Gastrocnemius medialis (tissue), 4 donors: ENCODE measurements at regions not wholly inside any gene's neighbourhood (a gene's known extent, or its start where the extent isn't known, plus 50 kb on each side); places are given as distances from the start of the nearest gene placed in this dataset.

Experiments used
- ATAC-seq, 2 donors: fragments of 150-250 bp; one replicate each; pipeline ENCODE4 v1.9.1; 2016
- DNase-seq, 2 donors: peaks; one replicate each; pipeline ENCODE4 v3.0.0-alpha.2; 2019
- H3K27ac ChIP-seq, 4 donors: fragments of 200-600 bp; sonication (generic); 1 replicate in 1 of 4; 2 replicates in 3 of 4; pipeline ENCODE4 v1.5.1; 2016 to 2018; ENCODE audit warnings: mild to moderate bottlenecking in 2 of 4, moderate library complexity in 1 of 4
- H3K27me3 ChIP-seq, 3 donors: fragments of 200-600 bp; sonication (generic) in 2 of 3; 1 replicate in 1 of 3; 2 replicates in 2 of 3; pipeline versions ENCODE4 v1.5.1 to v1.6.0; 2016 to 2019; ENCODE audit warnings: mild to moderate bottlenecking in 1 of 3, moderate library complexity in 1 of 3
- H3K36me3 ChIP-seq, 2 donors: fragments of 200-600 bp; sonication (generic) in 1 of 2; one replicate each; pipeline ENCODE4 v1.5.1; 2017 to 2018
- H3K4me1 ChIP-seq, 2 donors: fragments of 200-600 bp; sonication (generic) in 1 of 2; one replicate each; pipeline ENCODE4 v1.5.1; 2016 to 2017; ENCODE audit warnings: mild to moderate bottlenecking in 2 of 2
- H3K4me3 ChIP-seq, 4 donors: fragments of 200-600 bp; sonication (generic) in 3 of 4; 1 replicate in 1 of 4; 2 replicates in 3 of 4; pipeline ENCODE4 v1.5.1; 2016 to 2019; ENCODE audit warnings: mild to moderate bottlenecking in 2 of 4
- H3K9me3 ChIP-seq, 3 donors: fragments of 200-600 bp; sonication (generic) in 2 of 3; 1 replicate in 1 of 3; 2 replicates in 2 of 3; pipeline ENCODE4 v1.5.1; 2016 to 2019
- POLR2A ChIP-seq, 2 donors: fragments of 450-650 bp; IDR thresholded peaks; one replicate each; pipeline ENCODE4 v1.6.1; 2017; ENCODE audit warnings: antibody characterized with exemption in 2 of 2, mild to moderate bottlenecking in 2 of 2, moderate library complexity in 2 of 2
- in situ Hi-C, 4 donors: fragments of 200-750 bp; cut with MboI; loops; one replicate each; pipeline versions ENCODE4 v1.15.0 to v1.8.0; 2017; ENCODE audit warnings: low sequenced_read_pairs in 4 of 4
- intact Hi-C: fragments of 100-400 bp; cut with DNase I; formaldehyde crosslinking; loops from one replicate; pipeline ENCODE4 v1.15.1; 2023; ENCODE audit warnings: low total_unique reads
- TF ChIP-seq, protein P1 (sequence below), 5 experiments: fragments of 450-650 bp in 3 of 5; fragments of 200-600 bp in 2 of 5; sonication (generic) in 2 of 5; IDR thresholded peaks in 4 of 5; conservative IDR thresholded peaks in 1 of 5; 1 replicate in 4 of 5; 2 replicates in 1 of 5; pipeline ENCODE4 v1.5.1; 2016 to 2019; ENCODE audit warnings: antibody characterized with exemption in 5 of 5, mild to moderate bottlenecking in 3 of 5, moderate library complexity in 3 of 5

DNA sequence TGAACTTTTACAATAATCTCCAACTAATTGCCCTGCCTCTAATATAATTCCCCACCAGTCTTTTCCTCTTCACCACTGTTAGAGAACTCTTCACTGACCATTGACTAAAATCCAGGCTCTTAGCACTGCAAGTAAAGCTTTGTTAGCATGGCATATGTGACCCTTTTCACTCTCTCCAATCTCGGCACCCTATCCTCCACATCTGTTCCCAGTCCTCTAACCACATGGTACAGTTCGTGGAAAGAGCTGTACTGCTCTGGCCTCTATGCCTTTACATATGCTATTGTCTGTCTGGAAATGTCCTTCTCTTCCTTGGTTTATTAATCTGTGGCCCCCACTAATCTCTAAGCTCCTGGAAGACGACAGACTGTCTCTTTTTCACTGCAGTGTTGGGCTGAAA, 63.0 kb upstream of the EIF2S2 start:
- no peak for DNase-seq
- intact Hi-C loops (no loop called here), in situ Hi-C loops (no loop called here)
- no peak for ATAC-seq
- Histone ChIP-seq H3K27ac (no peak overlapping the region), H3K4me1 (no peaks in the 10 kb centered on the region), H3K9me3 (no peaks in the 10 kb centered on the region), H3K36me3 (no peaks in the 10 kb centered on the region), H3K4me3 (no peak overlapping the region), H3K27me3 (no peaks in the 10 kb centered on the region)
- TF ChIP-seq POLR2A (IDR thresholded peaks at IDR 0.05) = no peak
- TF ChIP-seq, protein P1, sequence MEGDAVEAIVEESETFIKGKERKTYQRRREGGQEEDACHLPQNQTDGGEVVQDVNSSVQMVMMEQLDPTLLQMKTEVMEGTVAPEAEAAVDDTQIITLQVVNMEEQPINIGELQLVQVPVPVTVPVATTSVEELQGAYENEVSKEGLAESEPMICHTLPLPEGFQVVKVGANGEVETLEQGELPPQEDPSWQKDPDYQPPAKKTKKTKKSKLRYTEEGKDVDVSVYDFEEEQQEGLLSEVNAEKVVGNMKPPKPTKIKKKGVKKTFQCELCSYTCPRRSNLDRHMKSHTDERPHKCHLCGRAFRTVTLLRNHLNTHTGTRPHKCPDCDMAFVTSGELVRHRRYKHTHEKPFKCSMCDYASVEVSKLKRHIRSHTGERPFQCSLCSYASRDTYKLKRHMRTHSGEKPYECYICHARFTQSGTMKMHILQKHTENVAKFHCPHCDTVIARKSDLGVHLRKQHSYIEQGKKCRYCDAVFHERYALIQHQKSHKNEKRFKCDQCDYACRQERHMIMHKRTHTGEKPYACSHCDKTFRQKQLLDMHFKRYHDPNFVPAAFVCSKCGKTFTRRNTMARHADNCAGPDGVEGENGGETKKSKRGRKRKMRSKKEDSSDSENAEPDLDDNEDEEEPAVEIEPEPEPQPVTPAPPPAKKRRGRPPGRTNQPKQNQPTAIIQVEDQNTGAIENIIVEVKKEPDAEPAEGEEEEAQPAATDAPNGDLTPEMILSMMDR (IDR thresholded peaks at IDR 0.05 in 4 of 5, conservative IDR thresholded peaks at IDR 0.05 in 1 of 5) = no peak

DNA sequence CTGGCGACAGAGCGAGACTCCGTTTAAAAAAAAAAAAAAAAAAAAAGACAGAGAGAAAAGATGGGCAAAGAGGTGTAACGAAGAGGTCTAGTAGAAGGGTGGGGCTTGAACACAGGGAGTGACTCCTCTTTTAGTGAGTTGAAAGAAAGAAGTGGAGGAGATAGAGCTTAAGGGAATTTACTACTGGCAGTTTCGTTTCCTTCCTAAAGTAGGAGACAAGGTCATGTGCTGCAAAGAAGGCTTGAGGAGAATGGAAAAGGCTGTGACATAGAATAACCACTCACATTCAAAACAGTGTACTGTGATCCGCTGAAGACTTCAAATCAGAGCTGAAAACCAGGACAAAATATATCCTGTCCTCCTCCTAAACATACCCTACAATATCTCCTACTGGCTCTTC, 63.8 kb upstream of the EIF2S2 start:
- no peaks in the 10 kb centered on the region for H3K27me3 ChIP-seq
- ATAC-seq (no peak), DNase-seq (no peak)
- no peaks in the 10 kb centered on the region for H3K4me1 ChIP-seq
- intact Hi-C loops (no loop called here), in situ Hi-C loops (no loop called here)
- H3K27ac ChIP-seq = no peak overlapping the region
- TF ChIP-seq POLR2A (IDR thresholded peaks at IDR 0.05) = no peak
- TF ChIP-seq, protein P1 (IDR thresholded peaks at IDR 0.05 in 4 of 5, conservative IDR thresholded peaks at IDR 0.05 in 1 of 5) = no peak
- no peaks in the 10 kb centered on the region for H3K36me3 ChIP-seq
- no peaks in the 10 kb centered on the region for H3K9me3 ChIP-seq
- no peak overlapping the region for H3K4me3 ChIP-seq

DNA sequence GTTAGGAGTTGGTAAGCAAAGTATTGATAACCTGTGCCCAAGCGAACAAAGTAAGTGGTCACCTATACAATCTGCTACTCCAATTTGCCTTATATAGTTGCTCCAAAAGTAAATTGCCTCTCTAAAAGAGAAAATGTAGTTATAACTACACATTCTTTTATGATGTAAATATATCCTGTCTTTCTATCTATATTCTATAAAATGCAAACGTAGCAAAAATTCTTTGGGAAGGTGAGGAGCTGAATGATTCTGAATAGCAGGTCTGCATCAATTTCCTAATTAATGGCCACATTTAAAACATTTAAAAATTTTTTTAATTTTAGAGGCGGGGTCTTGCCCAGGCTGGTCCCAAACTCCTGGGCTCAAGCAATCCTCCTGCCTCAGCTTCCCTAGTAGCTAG, 64.2 kb upstream of the ASIP start:
- TF ChIP-seq POLR2A (IDR thresholded peaks at IDR 0.05) = no peak
- TF ChIP-seq, protein P1 (IDR thresholded peaks at IDR 0.05 in 4 of 5, conservative IDR thresholded peaks at IDR 0.05 in 1 of 5) = no peak
- no peak overlapping the region for H3K4me3 ChIP-seq
- no peak for DNase-seq
- no peak overlapping the region for H3K27ac ChIP-seq
- in situ Hi-C loops = no loop called here
- no peaks in the 10 kb centered on the region for H3K9me3 ChIP-seq
- H3K4me1 ChIP-seq = no peaks in the 10 kb centered on the region
- no peak for ATAC-seq
- no peaks in the 10 kb centered on the region for H3K27me3 ChIP-seq
- H3K36me3 ChIP-seq = no peaks in the 10 kb centered on the region
- intact Hi-C loops = no loop called here

DNA sequence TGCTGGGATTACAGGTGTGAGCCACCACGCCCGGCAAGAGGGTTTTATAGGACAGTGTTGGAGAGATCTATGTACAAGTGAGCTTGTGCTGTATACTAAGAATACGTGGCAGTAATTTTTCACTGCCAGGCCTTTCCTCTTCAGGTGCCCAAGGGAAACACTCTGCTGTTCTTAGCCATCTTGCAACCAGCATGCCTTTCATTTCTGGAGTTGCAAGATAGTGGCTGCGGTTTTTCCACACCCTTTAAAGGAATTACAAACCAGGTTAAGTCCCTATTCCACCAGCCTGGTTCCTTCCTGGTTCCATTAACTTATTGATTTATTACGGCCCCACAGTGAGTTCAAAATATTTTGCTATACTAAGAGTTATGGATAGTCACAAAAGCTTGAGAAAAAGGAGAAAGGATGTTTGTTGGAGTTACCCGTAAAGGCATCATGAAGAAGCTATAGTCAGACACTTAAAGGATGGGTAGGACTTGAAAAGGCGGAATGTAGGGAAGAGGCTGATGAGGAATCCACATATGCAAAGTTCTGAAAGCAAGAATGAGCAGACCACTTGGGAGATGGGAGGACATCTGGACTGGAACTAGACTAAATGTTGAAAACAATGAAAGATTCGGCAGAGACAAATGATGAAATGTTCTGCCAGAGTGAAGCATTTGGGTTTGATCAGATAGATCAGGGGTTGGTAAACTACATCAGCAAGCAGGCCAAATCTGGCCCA, 61.4 kb upstream of the ASIP start:
- TF ChIP-seq, protein P1 (IDR thresholded peaks at IDR 0.05 in 4 of 5, conservative IDR thresholded peaks at IDR 0.05 in 1 of 5) = no peak
- no peak for TF ChIP-seq POLR2A (IDR thresholded peaks at IDR 0.05)
- no peak overlapping the region for H3K27ac ChIP-seq
- no peaks in the 10 kb centered on the region for H3K9me3 ChIP-seq
- intact Hi-C loops (no loop called here), in situ Hi-C loops (no loop called here)
- no peaks in the 10 kb centered on the region for H3K36me3 ChIP-seq
- peaks cover 0 to 7% (median 5%) of the 10 kb centered on the region in 3 donors for H3K27me3 ChIP-seq
- DNase-seq (no peak), ATAC-seq (no peak)
- no peak overlapping the region for H3K4me3 ChIP-seq
- no peaks in the 10 kb centered on the region for H3K4me1 ChIP-seq
